Left lung (tissue), 4 donors: ENCODE measurements at regions not wholly inside any gene's neighbourhood (a gene's known extent, or its start where the extent isn't known, plus 50 kb on each side); places are given as distances from the start of the nearest gene placed in this dataset.
A peak's percentile ranks its signal among the peaks of the same experiment; 100 is the strongest.

Experiments
- ATAC-seq: fragments of 200-7000 bp; cut with Tn5 transposase; one replicate; pipeline ENCODE4 v1.9.1; 2020; ENCODE audit warnings: moderate library complexity
- DNase-seq, 4 donors: peaks; one replicate each; pipeline ENCODE4 v3.0.0-alpha.2; 2013 to 2020
- H3K27ac ChIP-seq, 2 donors: fragments of 200-600 bp; sonication (generic) in 1 of 2; one replicate each; pipeline versions ENCODE4 v1.5.0 to v1.8.0; 2020 to 2021
- H3K27me3 ChIP-seq, 2 donors: fragments of 200-600 bp; sonication (generic) in 1 of 2; one replicate each; pipeline versions ENCODE4 v1.5.0 to v1.8.0; 2020 to 2021
- H3K36me3 ChIP-seq, 2 donors: fragments of 200-600 bp; sonication (generic) in 1 of 2; one replicate each; pipeline versions ENCODE4 v1.5.0 to v1.8.0; 2020 to 2021
- H3K4me1 ChIP-seq, 2 donors: fragments of 200-600 bp; one replicate each; pipeline ENCODE4 v1.8.0; 2021
- H3K4me3 ChIP-seq, 2 donors: fragments of 200-600 bp; sonication (generic) in 1 of 2; one replicate each; pipeline versions ENCODE4 v1.5.0 to v1.8.0; 2020 to 2021; ENCODE audit warnings: mild to moderate bottlenecking in 1 of 2
- H3K9me3 ChIP-seq, 2 donors: fragments of 200-600 bp; sonication (generic) in 1 of 2; one replicate each; pipeline versions ENCODE4 v1.5.0 to v1.8.0; 2020 to 2021
- CTCF ChIP-seq, 2 donors: fragments of 200-600 bp; sonication (generic) in 1 of 2; IDR thresholded peaks; one replicate each; pipeline versions ENCODE4 v1.5.0 to v1.8.0; 2021; ENCODE audit warnings: antibody characterized with exemption in 2 of 2
- intact Hi-C, 2 donors: fragments of 100-400 bp; cut with DNase I; formaldehyde crosslinking; loops; one replicate each; pipeline versions ENCODE4 v1.11.2 to v1.14.2; 2022
- donor health status: DM: no; HTN: yes; CAD: no.
- donor health status: DM: no; HTN: no; CAD: no.

GRCh38 chr1:219420913-219421312 is 192.0 kb downstream of the ZC3H11B start:
- ATAC-seq (no peak), DNase-seq (no peak)
- H3K9me3 ChIP-seq: no peaks in the 10 kb centered on the region
- H3K4me3 ChIP-seq: no peak overlapping the region
- intact Hi-C loops: no loop called here
- TF ChIP-seq CTCF (IDR thresholded peaks at IDR 0.05): no peak
- H3K4me1 ChIP-seq: no peaks in the 10 kb centered on the region
- no peaks in the 10 kb centered on the region for H3K36me3 ChIP-seq
- no peaks in the 10 kb centered on the region for H3K27me3 ChIP-seq
- no peak overlapping the region for H3K27ac ChIP-seq

GRCh38 chr1:219419860-219420259 is 193.0 kb downstream of the ZC3H11B start:
- ATAC-seq (no peak), DNase-seq (no peak)
- H3K27me3 ChIP-seq: no peaks in the 10 kb centered on the region
- no peak for TF ChIP-seq CTCF (IDR thresholded peaks at IDR 0.05)
- H3K4me3 ChIP-seq: no peak overlapping the region
- no peaks in the 10 kb centered on the region for H3K4me1 ChIP-seq
- intact Hi-C loops: no loop called here
- no peaks in the 10 kb centered on the region for H3K36me3 ChIP-seq
- H3K9me3 ChIP-seq: no peaks in the 10 kb centered on the region
- H3K27ac ChIP-seq: no peak overlapping the region

GRCh38 chr1:219419065-219419464 is 193.8 kb downstream of the ZC3H11B start:
- no peak for TF ChIP-seq CTCF (IDR thresholded peaks at IDR 0.05)
- H3K4me1 ChIP-seq: no peaks in the 10 kb centered on the region
- H3K36me3 ChIP-seq: no peaks in the 10 kb centered on the region
- ATAC-seq: no peak
- H3K27ac ChIP-seq: no peak overlapping the region
- no peaks in the 10 kb centered on the region for H3K27me3 ChIP-seq
- intact Hi-C loops: no loop called here
- DNase-seq: no peak
- no peak overlapping the region for H3K4me3 ChIP-seq
- no peaks in the 10 kb centered on the region for H3K9me3 ChIP-seq

DNA sequence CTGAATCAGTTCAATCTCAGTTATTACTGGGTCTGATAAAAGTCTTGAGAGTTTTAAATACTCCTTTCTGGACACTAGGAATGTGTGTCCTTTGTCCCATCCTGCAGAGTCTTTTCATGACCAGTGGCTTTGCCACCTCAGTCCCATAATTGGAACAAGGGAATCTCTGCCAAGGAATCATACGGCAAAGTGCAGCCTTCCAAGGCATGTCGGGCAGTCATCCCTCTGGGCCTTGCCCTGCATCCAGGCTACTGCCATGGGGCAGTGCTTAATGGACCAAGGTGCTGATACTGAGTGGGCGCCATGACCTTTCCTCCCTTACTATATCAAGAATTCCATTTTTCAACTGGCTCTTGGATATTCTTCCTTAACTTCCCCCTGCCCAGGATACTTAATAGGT is 195.3 kb downstream of the ZC3H11B start:
- DNase-seq (no peak), ATAC-seq (no peak)
- H3K4me1 ChIP-seq: no peaks in the 10 kb centered on the region
- no peaks in the 10 kb centered on the region for H3K9me3 ChIP-seq
- H3K27me3 ChIP-seq: no peaks in the 10 kb centered on the region
- intact Hi-C loops: no loop called here
- no peak overlapping the region for H3K4me3 ChIP-seq
- TF ChIP-seq CTCF (IDR thresholded peaks at IDR 0.05): no peak
- no peak overlapping the region for H3K27ac ChIP-seq
- H3K36me3 ChIP-seq: no peaks in the 10 kb centered on the region

- no peaks in the 10 kb centered on the region for H3K4me1 ChIP-seq
- H3K9me3 ChIP-seq: no peaks in the 10 kb centered on the region
- TF ChIP-seq CTCF (IDR thresholded peaks at IDR 0.05): peak; percentile 55 to 66
- intact Hi-C loops: no loop called here
- no peak overlapping the region for H3K27ac ChIP-seq
- DNase-seq (no peak), ATAC-seq (peak; percentile 86)
- H3K36me3 ChIP-seq: no peaks in the 10 kb centered on the region
- H3K4me3 ChIP-seq: no peak overlapping the region
- H3K27me3 ChIP-seq: no peaks in the 10 kb centered on the region
These were observed 196.2 kb downstream of the ZC3H11B start for GRCh38 chr1:219416598-219417238.
